Hematopoietic multipotent progenitor cell treated with erythropoietin and hydrocortisone succinate and interleukin-3 and kit ligand, for 6 days (in vitro differentiated cells): ENCODE measurements at regions not wholly inside any gene's neighbourhood (a gene's known extent, or its start where the extent isn't known, plus 50 kb on each side); places are given as distances from the start of the nearest gene placed in this dataset.
A peak's percentile ranks its signal among the peaks of the same experiment; 100 is the strongest.
"Not testable (repeated sequence)": the region's sequence is repeated elsewhere in the genome, so short reads cannot be mapped to it uniquely, and the experiment has no call there.

ENCODE experiments used
- DNase-seq: peaks from one replicate; pipeline ENCODE4 v3.0.0-alpha.2; 2015

- no peak for DNase-seq
Measured at GRCh38 chr13:87376081-87376480, 295.1 kb upstream of the SLITRK5 start.

- DNase-seq, result no peak
Measured at GRCh38 chr13:87384099-87384498, 287.1 kb upstream of the SLITRK5 start.

- no peak for DNase-seq
Measured at GRCh38 chr13:87393358-87393757, 277.8 kb upstream of the SLITRK5 start.

- no peak for DNase-seq
Measured at GRCh38 chr13:87398047-87398446, 273.1 kb upstream of the SLITRK5 start.

GRCh38 chr13:87403748-87404432 lies 267.3 kb upstream of the SLITRK5 start:
- no peak for DNase-seq

- no peak for DNase-seq
Measured at GRCh38 chr13:87426742-87427141, 244.4 kb upstream of the SLITRK5 start.

GRCh38 chr13:87444135-87444534 lies 227.0 kb upstream of the SLITRK5 start:
- no peak for DNase-seq

GRCh38 chr13:87452281-87452680 lies 218.9 kb upstream of the SLITRK5 start:
- DNase-seq, result no peak

GRCh38 chr13:87453244-87453643 lies 217.9 kb upstream of the SLITRK5 start:
- DNase-seq, result no peak

- no peak for DNase-seq
Measured at GRCh38 chr13:87459419-87459818, 211.8 kb upstream of the SLITRK5 start.

- DNase-seq, result no peak
Measured at GRCh38 chr13:87497426-87497825, 173.7 kb upstream of the SLITRK5 start.

GRCh38 chr13:87498681-87499080 lies 172.5 kb upstream of the SLITRK5 start:
- DNase-seq, result peak; percentile 21

GRCh38 chr13:87524775-87525174 lies 146.4 kb upstream of the SLITRK5 start:
- no peak for DNase-seq

- no peak for DNase-seq
Measured at GRCh38 chr13:87533776-87534175, 137.4 kb upstream of the SLITRK5 start.

GRCh38 chr13:87535911-87536310 lies 135.3 kb upstream of the SLITRK5 start:
- no peak for DNase-seq

- DNase-seq, result no peak
Measured at GRCh38 chr13:87536499-87536898, 134.7 kb upstream of the SLITRK5 start.

GRCh38 chr13:87536899-87537298 lies 134.3 kb upstream of the SLITRK5 start:
- no peak for DNase-seq

GRCh38 chr13:87537951-87538350 lies 133.2 kb upstream of the SLITRK5 start:
- no peak for DNase-seq

GRCh38 chr13:87538366-87539052 lies 132.7 kb upstream of the SLITRK5 start:
- no peak for DNase-seq

GRCh38 chr13:87553142-87553541 lies 118.0 kb upstream of the SLITRK5 start:
- DNase-seq, result no peak

GRCh38 chr13:87554045-87554444 lies 117.1 kb upstream of the SLITRK5 start:
- no peak for DNase-seq

- no peak for DNase-seq
Measured at GRCh38 chr13:87557788-87558187, 113.4 kb upstream of the SLITRK5 start.

- not testable (repeated sequence) for DNase-seq
Measured at GRCh38 chr13:87561580-87561979, 109.6 kb upstream of the SLITRK5 start.

- DNase-seq, result no peak
Measured at GRCh38 chr13:87570669-87571068, 100.5 kb upstream of the SLITRK5 start.

- DNase-seq, result no peak
Measured at GRCh38 chr13:87582399-87582798, 88.8 kb upstream of the SLITRK5 start.
